GM23338 (cell line): ENCODE measurements at regions not wholly inside any gene's neighbourhood (a gene's known extent, or its start where the extent isn't known, plus 50 kb on each side); places are given as distances from the start of the nearest gene placed in this dataset.

Experiments used
- CREB1 ChIP-seq: fragments of 250-450 bp; sonication (Bioruptor Pico); IDR thresholded peaks from 2 replicates; pipeline ENCODE4 v1.5.0; 2020; ENCODE audit warnings: low read depth, mild to moderate bottlenecking, moderate library complexity
- CTCF ChIP-seq, 2 experiments: fragments of 200-600 bp in 1 of 2; sonication (generic) in 1 of 2; conservative IDR thresholded peaks; 2 replicates each; pipeline versions ENCODE4 v1.5.1 to v1.6.1; 2016 to 2017; ENCODE audit warnings: antibody characterized with exemption in 2 of 2, low read depth in 2 of 2, mild to moderate bottlenecking in 2 of 2, moderate library complexity in 1 of 2
- EZH2 ChIP-seq: fragments of 200-600 bp; sonication (generic); IDR thresholded peaks from one replicate; pipeline ENCODE4 v1.8.0; 2017; ENCODE audit warnings: antibody characterized with exemption, mild to moderate bottlenecking, low read depth; ENCODE audit not compliant: unreplicated experiment
- JUNB ChIP-seq: IDR thresholded peaks from one replicate; pipeline ENCODE4 v1.6.1; 2016; ENCODE audit warnings: antibody characterized with exemption; ENCODE audit not compliant: unreplicated experiment
- POLR2AphosphoS5 ChIP-seq: IDR thresholded peaks from 2 replicates; pipeline ENCODE4 v1.6.1; 2016; ENCODE audit warnings: antibody characterized with exemption, low read depth
- REST ChIP-seq: IDR thresholded peaks from one replicate; pipeline ENCODE4 v1.6.1; 2018; ENCODE audit warnings: antibody characterized with exemption; ENCODE audit not compliant: unreplicated experiment
- ZNF114 ChIP-seq: fragments of 250-450 bp; sonication (Bioruptor Pico); IDR thresholded peaks from 2 replicates; pipeline ENCODE4 v1.5.0; 2020; ENCODE audit warnings: mild to moderate bottlenecking, moderate library complexity

- TF ChIP-seq CTCF (conservative IDR thresholded peaks at IDR 0.05; ENCODE audit: low read depth in 2 of 2) (no peak), POLR2AphosphoS5 (no peak), JUNB (no peak), CREB1 (no peak), REST (no peak), ZNF114 (no peak), EZH2 (no peak)
Measured at GRCh38 chr14:58876608-58877007, 238.8 kb downstream of the DACT1 start.
